Kasumi-1 (cell line): ENCODE measurements at regions not wholly inside any gene's neighbourhood (a gene's known extent, or its start where the extent isn't known, plus 50 kb on each side); places are given as distances from the start of the nearest gene placed in this dataset.
"Not testable (repeated sequence)": the region's sequence is repeated elsewhere in the genome, so short reads cannot be mapped to it uniquely, and the experiment has no call there.

Experiments
- DNase-seq, 2 experiments: peaks; one replicate each; lab custom pipeline; 2025; lab: John Stamatoyannopoulos, UW

GRCh38 chr17:43315858-43316521 lies 82.2 kb upstream of the RNU2-1 start:
- no peak for DNase-seq

- DNase-seq = no peak
These were observed 81.6 kb upstream of the RNU2-1 start for GRCh38 chr17:43315369-43315768.

- no peak for DNase-seq
These were observed 80.8 kb upstream of the RNU2-1 start for GRCh38 chr17:43314611-43315011.

- no peak for DNase-seq
These were observed 78.2 kb upstream of the RNU2-1 start for GRCh38 chr17:43312011-43312410.

- no peak for DNase-seq
These were observed 75.9 kb upstream of the RNU2-1 start for GRCh38 chr17:43309505-43310332.

- DNase-seq = no peak
These were observed 75.2 kb upstream of the RNU2-1 start for GRCh38 chr17:43308999-43309398.

GRCh38 chr17:43304792-43305191 lies 71.0 kb upstream of the RNU2-1 start:
- DNase-seq = not testable (repeated sequence)

- not testable (repeated sequence) for DNase-seq
These were observed 69.3 kb upstream of the RNU2-1 start for GRCh38 chr17:43303049-43303448.

GRCh38 chr17:43299300-43300076 lies 65.7 kb upstream of the RNU2-1 start:
- not testable (repeated sequence) for DNase-seq

- not testable (repeated sequence) for DNase-seq
These were observed 55.9 kb upstream of the RNU2-1 start for GRCh38 chr17:43289670-43290069.

GRCh38 chr17:43283606-43284005 lies 49.8 kb upstream of the RNU2-1 start:
- DNase-seq = not testable (repeated sequence)
